ENCODE measurements at regions not wholly inside any gene's neighbourhood (a gene's known extent, or its start where the extent isn't known, plus 50 kb on each side); places are given as distances from the start of the nearest gene placed in this dataset.

- TF ChIP-seq GATA3 (IDR thresholded peaks at IDR 0.05; ENCODE audit: low read depth, low read length) (no peak), GATA2 (IDR thresholded peaks at IDR 0.05; ENCODE audit: low read depth, low read length) (no peak)
Measured at GRCh38 chr17:56652628-56653027, 59.1 kb downstream of the NOG start.

Data from SH-SY5Y (cell line).